H9 (cell line): ENCODE measurements at regions not wholly inside any gene's neighbourhood (a gene's known extent, or its start where the extent isn't known, plus 50 kb on each side); places are given as distances from the start of the nearest gene placed in this dataset.

ENCODE experiments used
- DNase-seq: peaks from one replicate; pipeline ENCODE4 v3.0.0-alpha.2; 2017
- H2AFZ ChIP-seq: one replicate; pipeline ENCODE4 v1.6.1; 2013; ENCODE audit warnings: mild to moderate bottlenecking, low read length, control low read depth, moderate library complexity
- H2AK5ac ChIP-seq: 2 replicates; pipeline ENCODE4 v1.6.1; 2013; ENCODE audit warnings: low read length, control low read depth, mixed read lengths; ENCODE audit not compliant: insufficient read length
- H2BK120ac ChIP-seq: one replicate; pipeline ENCODE4 v1.6.1; 2013; ENCODE audit warnings: low read depth, mild to moderate bottlenecking, low read length, control low read depth, inconsistent platforms; ENCODE audit not compliant: poor library complexity, severe bottlenecking
- H2BK12ac ChIP-seq: 2 replicates; pipeline ENCODE4 v1.6.1; 2013; ENCODE audit warnings: low read length, control low read depth, mixed read lengths, low read depth; ENCODE audit not compliant: insufficient read length
- H2BK15ac ChIP-seq: 2 replicates; pipeline ENCODE4 v1.6.1; 2013; ENCODE audit warnings: low read depth, low read length, control low read depth
- H2BK20ac ChIP-seq: one replicate; pipeline ENCODE4 v1.6.1; 2013; ENCODE audit warnings: low read depth, mild to moderate bottlenecking, low read length, control low read depth, inconsistent platforms; ENCODE audit not compliant: poor library complexity, severe bottlenecking
- H2BK5ac ChIP-seq: 2 replicates; pipeline ENCODE4 v1.6.1; 2013; ENCODE audit warnings: low read length, control low read depth, mixed read lengths; ENCODE audit not compliant: insufficient read length
- H3K14ac ChIP-seq: 2 replicates; pipeline ENCODE4 v1.6.1; 2013; ENCODE audit warnings: low read length, control low read depth; ENCODE audit not compliant: insufficient read depth
- H3K18ac ChIP-seq: 2 replicates; pipeline ENCODE4 v1.6.1; 2013; ENCODE audit warnings: low read depth, mild to moderate bottlenecking, mixed read lengths, low read length, control low read depth; ENCODE audit not compliant: insufficient read length
- H3K23ac ChIP-seq: 2 replicates; pipeline ENCODE4 v1.6.1; 2013; ENCODE audit warnings: low read length, control low read depth, mixed read lengths, low read depth; ENCODE audit not compliant: insufficient read length
- H3K23me2 ChIP-seq: 2 replicates; pipeline ENCODE4 v1.6.1; 2013; ENCODE audit warnings: low read depth, mild to moderate bottlenecking, mixed read lengths, low read length, control low read depth; ENCODE audit not compliant: insufficient read length, poor library complexity, severe bottlenecking
- H3K27ac ChIP-seq: 2 replicates; pipeline ENCODE4 v1.5.1; 2013; ENCODE audit warnings: low read length, control low read depth, mixed read lengths, low read depth; ENCODE audit not compliant: insufficient read length
- H3K27me3 ChIP-seq: 2 replicates; pipeline ENCODE4 v1.6.1; 2013; ENCODE audit warnings: low read length, control low read depth, inconsistent platforms; ENCODE audit not compliant: insufficient read depth
- H3K4ac ChIP-seq: 2 replicates; pipeline ENCODE4 v1.6.1; 2013; ENCODE audit warnings: low read depth, mild to moderate bottlenecking, control low read depth, inconsistent platforms, low read length, moderate library complexity
- H3K4me1 ChIP-seq: 2 replicates; pipeline ENCODE4 v1.6.1; 2013; ENCODE audit warnings: low read length, control low read depth, inconsistent platforms; ENCODE audit not compliant: insufficient read depth
- H3K4me2 ChIP-seq: 2 replicates; pipeline ENCODE4 v1.6.1; 2013; ENCODE audit warnings: low read length, control low read depth, mixed read lengths; ENCODE audit not compliant: insufficient read length, insufficient read depth
- H3K56ac ChIP-seq: 2 replicates; pipeline ENCODE4 v1.6.1; 2013; ENCODE audit warnings: low read depth, mild to moderate bottlenecking, mixed read lengths, low read length, control low read depth; ENCODE audit not compliant: insufficient read length
- H3K79me1 ChIP-seq: 2 replicates; pipeline ENCODE4 v1.6.1; 2013; ENCODE audit warnings: low read depth, mild to moderate bottlenecking, moderate library complexity, low read length, control low read depth, inconsistent platforms; ENCODE audit not compliant: insufficient read depth, poor library complexity, severe bottlenecking
- H3K79me2 ChIP-seq: 2 replicates; pipeline ENCODE4 v1.6.1; 2013; ENCODE audit warnings: low read length, control low read depth, inconsistent platforms; ENCODE audit not compliant: insufficient read depth
- H3K9ac ChIP-seq: 2 replicates; pipeline ENCODE4 v1.6.1; 2013; ENCODE audit warnings: low read length, control low read depth, mixed read lengths; ENCODE audit not compliant: insufficient read length; ENCODE audit errors: extremely low read depth
- H3K9me3 ChIP-seq: one replicate; pipeline ENCODE4 v1.6.1; 2013; ENCODE audit warnings: low read depth, low read length, inconsistent platforms; ENCODE audit not compliant: control insufficient read depth
- H3T11ph ChIP-seq: one replicate; pipeline ENCODE4 v1.6.1; 2013; ENCODE audit warnings: mild to moderate bottlenecking, low read length, control low read depth, inconsistent platforms
- H4K20me1 ChIP-seq: one replicate; pipeline ENCODE4 v1.6.1; 2013; ENCODE audit not compliant: control insufficient read depth, insufficient read length, insufficient read depth
- H4K5ac ChIP-seq: 2 replicates; pipeline ENCODE4 v1.6.1; 2013; ENCODE audit warnings: low read depth, mild to moderate bottlenecking, mixed read lengths, low read length, control low read depth; ENCODE audit not compliant: insufficient read length
- H4K8ac ChIP-seq: replicated peaks from 2 replicates; pipeline ENCODE4 v1.6.1; 2013; ENCODE audit warnings: low read length, control low read depth, mixed read lengths, low read depth; ENCODE audit not compliant: insufficient read length
- H4K91ac ChIP-seq: 2 replicates; pipeline ENCODE4 v1.6.1; 2013; ENCODE audit warnings: low read depth, mild to moderate bottlenecking, moderate library complexity, mixed read lengths, low read length, control low read depth; ENCODE audit not compliant: insufficient read length
- H3K27ac Mint-ChIP-seq, 3 experiments: 2 replicates in 2 of 3; 3 replicates in 1 of 3; pipeline ENCODE4 v1.8.0; 2020 to 2021; ENCODE audit warnings: mixed read lengths in 3 of 3, mild to moderate bottlenecking in 1 of 3, moderate library complexity in 1 of 3
- H3K27me3 Mint-ChIP-seq: 2 replicates; pipeline ENCODE4 v1.8.0; 2021; ENCODE audit warnings: low read depth, mild to moderate bottlenecking, moderate library complexity, mixed read lengths
- H3K36me3 Mint-ChIP-seq, 3 experiments: 2 replicates in 2 of 3; 3 replicates in 1 of 3; pipeline ENCODE4 v1.8.0; 2020 to 2021; ENCODE audit warnings: low read depth in 3 of 3, mixed read lengths in 3 of 3; ENCODE audit not compliant: insufficient read depth in 1 of 3
- H3K4me1 Mint-ChIP-seq, 2 experiments: 2 replicates each; pipeline ENCODE4 v1.8.0; 2020; ENCODE audit warnings: mixed read lengths in 2 of 2
- H3K4me3 Mint-ChIP-seq, 2 experiments: 2 replicates in 1 of 2; 3 replicates in 1 of 2; pipeline ENCODE4 v1.8.0; 2020 to 2021; ENCODE audit warnings: mild to moderate bottlenecking in 2 of 2, mixed read lengths in 2 of 2, moderate library complexity in 1 of 2
- H3K9me3 Mint-ChIP-seq, 2 experiments: 2 replicates in 1 of 2; 3 replicates in 1 of 2; pipeline ENCODE4 v1.8.0; 2020; ENCODE audit warnings: mild to moderate bottlenecking in 2 of 2, mixed read lengths in 2 of 2, moderate library complexity in 1 of 2
- CTCF ChIP-seq: fragments of 200-600 bp; sonication (generic); conservative IDR thresholded peaks from 3 replicates; pipeline ENCODE4 v1.8.0; 2021; ENCODE audit warnings: antibody characterized with exemption, mild to moderate bottlenecking
- WGBS: extraction: QIAGEN DNeasy Blood & Tissue Kit; methylation state at CpG from one replicate; pipeline ENCODE4 v1.1.7; 2013; ENCODE audit warnings: missing lambda C conversion rate, low lambda C conversion rate, mixed read lengths; ENCODE audit not compliant: insufficient read length; ENCODE audit errors: extremely low coverage; 5-methylcytosine and 5-hydroxymethylcytosine counted together

- Histone ChIP-seq H3K23ac (no peak overlapping the region), H3K79me1 (no peaks in the 10 kb centered on the region), H3K9me3 (no peaks in the 10 kb centered on the region), H3K56ac (no peak overlapping the region), H4K8ac (no peak overlapping the region), H2BK120ac (no peak overlapping the region), H4K5ac (no peak overlapping the region), H3K27ac (no peak overlapping the region), H2BK12ac (no peak overlapping the region), H2AFZ (no peak overlapping the region), H3K4ac (no peak overlapping the region), H3K18ac (no peak overlapping the region), H3K79me2 (no peaks in the 10 kb centered on the region), H2AK5ac (no peak overlapping the region), H4K91ac (no peak overlapping the region), H3K27me3 (no peaks in the 10 kb centered on the region), H3K23me2 (no peaks in the 10 kb centered on the region), H2BK20ac (no peak overlapping the region), H3K14ac (no peak overlapping the region), H3K9ac (no peak overlapping the region), H3K4me1 (no peaks in the 10 kb centered on the region), H4K20me1 (no peaks in the 10 kb centered on the region), H2BK5ac (no peak overlapping the region), H3T11ph (no peak overlapping the region), H2BK15ac (no peak overlapping the region), H3K4me2 (no peak overlapping the region)
- Mint-ChIP-seq H3K4me3 (no peak overlapping the region), H3K4me1 (no peaks in the 10 kb centered on the region), H3K27me3 (no peaks in the 10 kb centered on the region), H3K36me3 (peaks cover 4 to 17% (median 17%) of the 10 kb centered on the region in 3 experiments), H3K27ac (no peak overlapping the region), H3K9me3 (peaks cover 21 to 27% of the 10 kb centered on the region in 2 experiments)
- no CpG with 5 or more reads among the region's 1 CpG for WGBS
- TF ChIP-seq CTCF: no peak
- DNase-seq: no peak
These were observed 94.8 kb upstream of the CENPW start for GRCh38 chr6:126245077-126245476.
